GM10248 (cell line): ENCODE measurements at regions not wholly inside any gene's neighbourhood (a gene's known extent, or its start where the extent isn't known, plus 50 kb on each side); places are given as distances from the start of the nearest gene placed in this dataset.
A peak's percentile ranks its signal among the peaks of the same experiment; 100 is the strongest.

ENCODE experiments used
- CTCF ChIA-PET: fragments of 300-600 bp; sonication (Branson Sonifier 250); formaldehyde crosslinking; extraction: SDS; loops from one replicate; lab custom pipeline; 2021; ENCODE audit warnings: antibody characterized with exemption; lab: Yijun Ruan, JAX
- POLR2A ChIA-PET: fragments of 350-650 bp; sonication (Branson Sonifier 250); formaldehyde crosslinking; extraction: SDS; loops from one replicate; lab custom pipeline; 2020; ENCODE audit warnings: antibody characterized with exemption; lab: Yijun Ruan, JAX
- DNase-seq: peaks from one replicate; pipeline ENCODE4 v3.0.0; 2012; ENCODE audit errors: extremely low spot score
- CTCF ChIP-seq: IDR thresholded peaks from 2 replicates; pipeline ENCODE4 v1.5.1; 2012; ENCODE audit warnings: mild to moderate bottlenecking, low read depth; ENCODE audit errors: extremely low read depth, missing control alignments, control extremely low read depth

- POLR2A ChIA-PET: no interaction called here
- DNase-seq: no peak
- CTCF ChIA-PET: no interaction called here
- TF ChIP-seq CTCF: no peak
Measured at GRCh38 chr4:154953691-154954090, 172.6 kb downstream of the RBM46 start.

- ChIA-PET CTCF (no interaction called here), POLR2A (no interaction called here)
- no peak for DNase-seq
- no peak for TF ChIP-seq CTCF
Measured at GRCh38 chr4:154954117-154954516, 173.0 kb downstream of the RBM46 start.

- TF ChIP-seq CTCF: no peak
- POLR2A ChIA-PET: no interaction called here
Measured at GRCh38 chr4:154958121-154958520, 177.0 kb downstream of the RBM46 start.

GRCh38 chr4:154958621-154959358 is 177.7 kb downstream of the RBM46 start:
- ChIA-PET CTCF (interaction anchor here (0.7 kb wide), 1 partner anchor 23 kb away, joined by 3 read pairs; no protein-coding TSS in a partner anchor), POLR2A (no interaction called here)

More at GRCh38 chr4:154958121-154958520, 177.0 kb downstream of the RBM46 start:
- CTCF ChIA-PET: no interaction called here
- DNase-seq: no peak

GRCh38 chr4:154959756-154960155 is 178.7 kb downstream of the RBM46 start:
- TF ChIP-seq CTCF: no peak
- CTCF ChIA-PET: interaction anchor here (0.7 to 0.9 kb wide), 2 partner anchors 22 to 25 kb away, joined by 3 read pairs; no protein-coding TSS in a partner anchor
- DNase-seq: no peak
- POLR2A ChIA-PET: no interaction called here

More at GRCh38 chr4:154958621-154959358, 177.7 kb downstream of the RBM46 start:
- no peak for DNase-seq
- no peak for TF ChIP-seq CTCF

GRCh38 chr4:154960476-154960875 is 179.4 kb downstream of the RBM46 start:
- CTCF ChIA-PET: no interaction called here
- TF ChIP-seq CTCF: no peak
- no peak for DNase-seq
- POLR2A ChIA-PET: no interaction called here

- peak; percentile 32 for DNase-seq
- CTCF ChIA-PET: interaction anchor here (1.4 kb wide), 1 partner anchor 10 kb away, joined by 6 read pairs; no protein-coding TSS in a partner anchor
- no peak for TF ChIP-seq CTCF
- POLR2A ChIA-PET: no interaction called here
Measured at GRCh38 chr4:154961263-154961662, 180.2 kb downstream of the RBM46 start.
